ENCODE measurements at regions not wholly inside any gene's neighbourhood (a gene's known extent, or its start where the extent isn't known, plus 50 kb on each side); places are given as distances from the start of the nearest gene placed in this dataset.

- no peak overlapping the region for H3K4me3 ChIP-seq (ENCODE audit: low read depth, low read length)
- no peaks in the 10 kb centered on the region for H3K9me3 ChIP-seq (ENCODE audit: insufficient read depth, low read depth, low read length)
- no peak overlapping the region for H2AK5ac ChIP-seq (ENCODE audit: low read length)
- no peaks in the 10 kb centered on the region for H3K36me3 ChIP-seq (ENCODE audit: control insufficient read depth in 1 of 2, insufficient read depth in 2 of 2, low read length in 2 of 2)
- DNase-seq, result no peak
- H3K27ac ChIP-seq (ENCODE audit: low read depth, low read length), result no peak overlapping the region
- H3K18ac ChIP-seq (ENCODE audit: low read length), result no peak overlapping the region
- no peak overlapping the region for H3K9ac ChIP-seq (ENCODE audit: low read length)
- H2BK5ac ChIP-seq (ENCODE audit: low read depth, low read length, poor library complexity), result no peak overlapping the region
- no peak overlapping the region for H3K14ac ChIP-seq (ENCODE audit: low read length)
- no peak overlapping the region for H2BK12ac ChIP-seq (ENCODE audit: low read length)
- H4K8ac ChIP-seq (ENCODE audit: low read depth, low read length), result no peak overlapping the region
- no peak overlapping the region for H3K4me2 ChIP-seq (ENCODE audit: low read length)
- H4K12ac ChIP-seq (ENCODE audit: low read depth, low read length), result no peak overlapping the region
- no peak overlapping the region for H4K91ac ChIP-seq (ENCODE audit: low read depth, low read length)
- no peaks in the 10 kb centered on the region for H3K4me1 ChIP-seq (ENCODE audit: control insufficient read depth in 1 of 2, insufficient read depth in 2 of 2, low read length in 2 of 2)
- no peaks in the 10 kb centered on the region for H3K79me2 ChIP-seq (ENCODE audit: control insufficient read depth, insufficient read depth, low read length, poor library complexity)
- no peak overlapping the region for H3K23ac ChIP-seq (ENCODE audit: low read length)
- no CpG with 5 or more reads among the region's 5 CpGs for WGBS (ENCODE audit: extremely low coverage, insufficient coverage, insufficient read length)
- no peak overlapping the region for H2BK120ac ChIP-seq (ENCODE audit: insufficient read depth, low read length, poor library complexity)
- H3K27me3 ChIP-seq (ENCODE audit: insufficient read depth, low read length), result peaks cover 2% of the 10 kb centered on the region
- H3K79me1 ChIP-seq (ENCODE audit: low read length), result no peaks in the 10 kb centered on the region
- H3K4ac ChIP-seq (ENCODE audit: low read depth, low read length), result no peak overlapping the region
- H2AFZ ChIP-seq (ENCODE audit: insufficient read depth, low read length, poor library complexity), result no peak overlapping the region
Observed at GRCh38 chr4:14659286-14659685, 343.0 kb upstream of the CPEB2 start.

- H2AK5ac ChIP-seq (ENCODE audit: low read length), result no peak overlapping the region
- no peak overlapping the region for H4K8ac ChIP-seq (ENCODE audit: low read depth, low read length)
- no peak overlapping the region for H3K27ac ChIP-seq (ENCODE audit: low read depth, low read length)
- H3K14ac ChIP-seq (ENCODE audit: low read length), result no peak overlapping the region
- no peaks in the 10 kb centered on the region for H3K79me1 ChIP-seq (ENCODE audit: low read length)
- no peak overlapping the region for H2BK5ac ChIP-seq (ENCODE audit: low read depth, low read length, poor library complexity)
- no peaks in the 10 kb centered on the region for H3K4me1 ChIP-seq (ENCODE audit: control insufficient read depth in 1 of 2, insufficient read depth in 2 of 2, low read length in 2 of 2)
- no peak overlapping the region for H4K12ac ChIP-seq (ENCODE audit: low read depth, low read length)
- no peak overlapping the region for H2BK120ac ChIP-seq (ENCODE audit: insufficient read depth, low read length, poor library complexity)
- no CpG with 5 or more reads among the region's 2 CpGs for WGBS (ENCODE audit: extremely low coverage, insufficient coverage, insufficient read length)
- H2BK12ac ChIP-seq (ENCODE audit: low read length), result no peak overlapping the region
- DNase-seq, result no peak
- no peaks in the 10 kb centered on the region for H3K36me3 ChIP-seq (ENCODE audit: control insufficient read depth in 1 of 2, insufficient read depth in 2 of 2, low read length in 2 of 2)
- no peaks in the 10 kb centered on the region for H3K79me2 ChIP-seq (ENCODE audit: control insufficient read depth, insufficient read depth, low read length, poor library complexity)
- H3K9ac ChIP-seq (ENCODE audit: low read length), result no peak overlapping the region
- H3K4me3 ChIP-seq (ENCODE audit: low read depth, low read length), result no peak overlapping the region
- no peak overlapping the region for H3K18ac ChIP-seq (ENCODE audit: low read length)
- H3K27me3 ChIP-seq (ENCODE audit: insufficient read depth, low read length), result no peaks in the 10 kb centered on the region
- no peaks in the 10 kb centered on the region for H3K9me3 ChIP-seq (ENCODE audit: insufficient read depth, low read depth, low read length)
- H2AFZ ChIP-seq (ENCODE audit: insufficient read depth, low read length, poor library complexity), result no peak overlapping the region
- no peak overlapping the region for H3K4me2 ChIP-seq (ENCODE audit: low read length)
- no peak overlapping the region for H3K4ac ChIP-seq (ENCODE audit: low read depth, low read length)
- no peak overlapping the region for H4K91ac ChIP-seq (ENCODE audit: low read depth, low read length)
- H3K23ac ChIP-seq (ENCODE audit: low read length), result no peak overlapping the region
Observed at GRCh38 chr4:14667624-14668151, 334.6 kb upstream of the CPEB2 start.

GRCh38 chr4:14668296-14668695, 334.0 kb upstream of the CPEB2 start:
- H4K91ac ChIP-seq (ENCODE audit: low read depth, low read length), result no peak overlapping the region
- no peak for DNase-seq
- no CpG with 5 or more reads among the region's 1 CpG for WGBS (ENCODE audit: extremely low coverage, insufficient coverage, insufficient read length)
- no peaks in the 10 kb centered on the region for H3K27me3 ChIP-seq (ENCODE audit: insufficient read depth, low read length)
- no peak overlapping the region for H2AK5ac ChIP-seq (ENCODE audit: low read length)
- no peak overlapping the region for H4K12ac ChIP-seq (ENCODE audit: low read depth, low read length)
- no peaks in the 10 kb centered on the region for H3K79me2 ChIP-seq (ENCODE audit: control insufficient read depth, insufficient read depth, low read length, poor library complexity)
- H3K4ac ChIP-seq (ENCODE audit: low read depth, low read length), result no peak overlapping the region
- no peak overlapping the region for H3K4me3 ChIP-seq (ENCODE audit: low read depth, low read length)
- no peak overlapping the region for H2BK120ac ChIP-seq (ENCODE audit: insufficient read depth, low read length, poor library complexity)
- H4K8ac ChIP-seq (ENCODE audit: low read depth, low read length), result no peak overlapping the region
- H3K79me1 ChIP-seq (ENCODE audit: low read length), result no peaks in the 10 kb centered on the region
- H3K9me3 ChIP-seq (ENCODE audit: insufficient read depth, low read depth, low read length), result no peaks in the 10 kb centered on the region
- no peak overlapping the region for H3K14ac ChIP-seq (ENCODE audit: low read length)
- no peaks in the 10 kb centered on the region for H3K4me1 ChIP-seq (ENCODE audit: control insufficient read depth in 1 of 2, insufficient read depth in 2 of 2, low read length in 2 of 2)
- no peak overlapping the region for H2AFZ ChIP-seq (ENCODE audit: insufficient read depth, low read length, poor library complexity)
- no peak overlapping the region for H3K18ac ChIP-seq (ENCODE audit: low read length)
- no peak overlapping the region for H3K27ac ChIP-seq (ENCODE audit: low read depth, low read length)
- H2BK5ac ChIP-seq (ENCODE audit: low read depth, low read length, poor library complexity), result no peak overlapping the region
- H3K36me3 ChIP-seq (ENCODE audit: control insufficient read depth in 1 of 2, insufficient read depth in 2 of 2, low read length in 2 of 2), result no peaks in the 10 kb centered on the region
- H2BK12ac ChIP-seq (ENCODE audit: low read length), result no peak overlapping the region
- no peak overlapping the region for H3K4me2 ChIP-seq (ENCODE audit: low read length)
- no peak overlapping the region for H3K23ac ChIP-seq (ENCODE audit: low read length)
- H3K9ac ChIP-seq (ENCODE audit: low read length), result no peak overlapping the region

GRCh38 chr4:14669371-14669770, 332.9 kb upstream of the CPEB2 start:
- DNase-seq, result no peak
- Histone ChIP-seq H3K4ac (ENCODE audit: low read depth, low read length) (no peak overlapping the region), H3K4me3 (ENCODE audit: low read depth, low read length) (no peak overlapping the region), H2BK120ac (ENCODE audit: insufficient read depth, low read length, poor library complexity) (no peak overlapping the region), H2AK5ac (ENCODE audit: low read length) (no peak overlapping the region), H3K9ac (ENCODE audit: low read length) (no peak overlapping the region), H3K79me2 (ENCODE audit: control insufficient read depth, insufficient read depth, low read length, poor library complexity) (no peaks in the 10 kb centered on the region), H3K18ac (ENCODE audit: low read length) (no peak overlapping the region), H3K27me3 (ENCODE audit: insufficient read depth, low read length) (no peaks in the 10 kb centered on the region), H2BK12ac (ENCODE audit: low read length) (no peak overlapping the region), H2BK5ac (ENCODE audit: low read depth, low read length, poor library complexity) (no peak overlapping the region), H4K8ac (ENCODE audit: low read depth, low read length) (no peak overlapping the region), H3K79me1 (ENCODE audit: low read length) (no peaks in the 10 kb centered on the region), H3K4me1 (ENCODE audit: control insufficient read depth in 1 of 2, insufficient read depth in 2 of 2, low read length in 2 of 2) (no peaks in the 10 kb centered on the region), H4K91ac (ENCODE audit: low read depth, low read length) (no peak overlapping the region), H3K14ac (ENCODE audit: low read length) (no peak overlapping the region), H3K4me2 (ENCODE audit: low read length) (no peak overlapping the region), H3K23ac (ENCODE audit: low read length) (no peak overlapping the region), H3K36me3 (ENCODE audit: control insufficient read depth in 1 of 2, insufficient read depth in 2 of 2, low read length in 2 of 2) (no peaks in the 10 kb centered on the region), H3K27ac (ENCODE audit: low read depth, low read length) (no peak overlapping the region), H2AFZ (ENCODE audit: insufficient read depth, low read length, poor library complexity) (no peak overlapping the region), H4K12ac (ENCODE audit: low read depth, low read length) (no peak overlapping the region), H3K9me3 (ENCODE audit: insufficient read depth, low read depth, low read length) (no peaks in the 10 kb centered on the region)
- WGBS (ENCODE audit: extremely low coverage, insufficient coverage, insufficient read length), result no CpG with 5 or more reads among the region's 5 CpGs

All from trophoblast cell (in vitro differentiated cells and primary cell).